Activated CD4-positive, alpha-beta memory T cell treated with anti-CD3 and anti-CD28 coated beads for 36 hours (primary cell): ENCODE measurements at regions not wholly inside any gene's neighbourhood (a gene's known extent, or its start where the extent isn't known, plus 50 kb on each side); places are given as distances from the start of the nearest gene placed in this dataset.

Experiments used
- CTCF ChIA-PET: fragments of 350-600 bp; sonication (Branson Sonifier 250); formaldehyde crosslinking; loops from one replicate; lab custom pipeline; 2021; ENCODE audit warnings: antibody characterized with exemption, inconsistent platforms; lab: Charles Lee
- POLR2A ChIA-PET: fragments of 350-600 bp; sonication (Branson Sonifier 250); formaldehyde crosslinking; loops from one replicate; lab custom pipeline; 2021; ENCODE audit warnings: antibody characterized with exemption; lab: Charles Lee
- DNase-seq: peaks from one replicate; pipeline ENCODE4 v3.0.0-alpha.2; 2020
- H3K27ac Mint-ChIP-seq: one replicate; pipeline ENCODE4 v1.8.0; 2021; ENCODE audit warnings: mixed read lengths
- H3K27me3 Mint-ChIP-seq: one replicate; pipeline ENCODE4 v1.8.0; 2021; ENCODE audit warnings: mixed read lengths
- H3K36me3 Mint-ChIP-seq: one replicate; pipeline ENCODE4 v1.8.0; 2021; ENCODE audit warnings: mixed read lengths
- H3K4me1 Mint-ChIP-seq: one replicate; pipeline ENCODE4 v1.8.0; 2021; ENCODE audit warnings: low read depth, mixed read lengths
- H3K4me3 Mint-ChIP-seq: one replicate; pipeline ENCODE4 v1.8.0; 2021; ENCODE audit warnings: mild to moderate bottlenecking, mixed read lengths
- H3K9me3 Mint-ChIP-seq: one replicate; pipeline ENCODE4 v1.8.0; 2021; ENCODE audit warnings: mixed read lengths
- intact Hi-C: fragments of 100-400 bp; cut with micrococcal nuclease; formaldehyde crosslinking; loops from one replicate; pipeline ENCODE4 v1.15.1; 2023

- ChIA-PET CTCF (no interaction called here), POLR2A (no interaction called here)
- no peaks in the 10 kb centered on the region for H3K27me3 Mint-ChIP-seq
- intact Hi-C loops = no loop called here
- DNase-seq = no peak
- H3K27ac Mint-ChIP-seq = no peak overlapping the region
- no peak overlapping the region for H3K4me3 Mint-ChIP-seq
- H3K4me1 Mint-ChIP-seq = no peaks in the 10 kb centered on the region
- no peaks in the 10 kb centered on the region for H3K36me3 Mint-ChIP-seq
- peaks cover under 1% of the 10 kb centered on the region for H3K9me3 Mint-ChIP-seq
These were observed 474.4 kb upstream of the AGTR1 start for GRCh38 chr3:148223266-148223665.

GRCh38 chr3:148226246-148226645 is 471.5 kb upstream of the AGTR1 start:
- H3K4me1 Mint-ChIP-seq = no peaks in the 10 kb centered on the region
- H3K27me3 Mint-ChIP-seq = no peaks in the 10 kb centered on the region
- DNase-seq = no peak
- H3K4me3 Mint-ChIP-seq = no peak overlapping the region
- H3K9me3 Mint-ChIP-seq = no peaks in the 10 kb centered on the region
- ChIA-PET POLR2A (no interaction called here), CTCF (no interaction called here)
- intact Hi-C loops = no loop called here
- H3K27ac Mint-ChIP-seq = no peak overlapping the region
- H3K36me3 Mint-ChIP-seq = no peaks in the 10 kb centered on the region

- Mint-ChIP-seq H3K27me3 (no peaks in the 10 kb centered on the region), H3K27ac (no peak overlapping the region), H3K4me1 (no peaks in the 10 kb centered on the region), H3K9me3 (no peaks in the 10 kb centered on the region), H3K36me3 (no peaks in the 10 kb centered on the region), H3K4me3 (no peak overlapping the region)
- POLR2A ChIA-PET = no interaction called here
- no peak for DNase-seq
- intact Hi-C loops = no loop called here
- CTCF ChIA-PET = no interaction called here
These were observed 470.2 kb upstream of the AGTR1 start for GRCh38 chr3:148227534-148227933.

GRCh38 chr3:148229107-148229506 is 468.6 kb upstream of the AGTR1 start:
- POLR2A ChIA-PET = no interaction called here
- no peak overlapping the region for H3K27ac Mint-ChIP-seq
- no peaks in the 10 kb centered on the region for H3K9me3 Mint-ChIP-seq
- no peak overlapping the region for H3K4me3 Mint-ChIP-seq
- no peaks in the 10 kb centered on the region for H3K27me3 Mint-ChIP-seq
- CTCF ChIA-PET = interaction anchor here (0.7 kb wide), 1 partner anchor 10 kb away, joined by 3 read pairs; no protein-coding TSS in a partner anchor
- no peaks in the 10 kb centered on the region for H3K36me3 Mint-ChIP-seq
- intact Hi-C loops = no loop called here
- no peak for DNase-seq
- no peaks in the 10 kb centered on the region for H3K4me1 Mint-ChIP-seq

- Mint-ChIP-seq H3K4me3 (no peak overlapping the region), H3K36me3 (no peaks in the 10 kb centered on the region), H3K4me1 (no peaks in the 10 kb centered on the region), H3K27ac (no peak overlapping the region), H3K9me3 (no peaks in the 10 kb centered on the region), H3K27me3 (no peaks in the 10 kb centered on the region)
- no peak for DNase-seq
- ChIA-PET CTCF (no interaction called here), POLR2A (no interaction called here)
- intact Hi-C loops = no loop called here
These were observed 467.2 kb upstream of the AGTR1 start for GRCh38 chr3:148230473-148230872.

GRCh38 chr3:148232389-148232788 is 465.3 kb upstream of the AGTR1 start:
- H3K27me3 Mint-ChIP-seq = no peaks in the 10 kb centered on the region
- H3K4me3 Mint-ChIP-seq = no peak overlapping the region
- POLR2A ChIA-PET = no interaction called here
- intact Hi-C loops = no loop called here
- H3K4me1 Mint-ChIP-seq = no peaks in the 10 kb centered on the region
- DNase-seq = no peak
- no peak overlapping the region for H3K27ac Mint-ChIP-seq
- H3K36me3 Mint-ChIP-seq = no peaks in the 10 kb centered on the region
- H3K9me3 Mint-ChIP-seq = no peaks in the 10 kb centered on the region
- CTCF ChIA-PET = no interaction called here

GRCh38 chr3:148233403-148233802 is 464.3 kb upstream of the AGTR1 start:
- no peak for DNase-seq
- H3K36me3 Mint-ChIP-seq = no peaks in the 10 kb centered on the region
- no peaks in the 10 kb centered on the region for H3K4me1 Mint-ChIP-seq
- no peak overlapping the region for H3K4me3 Mint-ChIP-seq
- intact Hi-C loops = no loop called here
- no peaks in the 10 kb centered on the region for H3K9me3 Mint-ChIP-seq
- ChIA-PET CTCF (no interaction called here), POLR2A (no interaction called here)
- H3K27me3 Mint-ChIP-seq = no peaks in the 10 kb centered on the region
- no peak overlapping the region for H3K27ac Mint-ChIP-seq

GRCh38 chr3:148234536-148234935 is 463.2 kb upstream of the AGTR1 start:
- no peak overlapping the region for H3K27ac Mint-ChIP-seq
- H3K9me3 Mint-ChIP-seq = no peaks in the 10 kb centered on the region
- intact Hi-C loops = no loop called here

GRCh38 chr3:148235566-148235965 is 462.1 kb upstream of the AGTR1 start:
- H3K4me1 Mint-ChIP-seq = no peaks in the 10 kb centered on the region
- ChIA-PET CTCF (no interaction called here), POLR2A (no interaction called here)
- no peaks in the 10 kb centered on the region for H3K9me3 Mint-ChIP-seq
- no peak for DNase-seq
- H3K4me3 Mint-ChIP-seq = no peak overlapping the region
- no peak overlapping the region for H3K27ac Mint-ChIP-seq
- intact Hi-C loops = no loop called here
- no peaks in the 10 kb centered on the region for H3K36me3 Mint-ChIP-seq
- no peaks in the 10 kb centered on the region for H3K27me3 Mint-ChIP-seq

More at GRCh38 chr3:148234536-148234935, 463.2 kb upstream of the AGTR1 start:
- Mint-ChIP-seq H3K36me3 (no peaks in the 10 kb centered on the region), H3K4me3 (no peak overlapping the region), H3K27me3 (no peaks in the 10 kb centered on the region), H3K4me1 (no peaks in the 10 kb centered on the region)
- ChIA-PET CTCF (no interaction called here), POLR2A (no interaction called here)
- DNase-seq = no peak

- no peak overlapping the region for H3K4me3 Mint-ChIP-seq
- H3K4me1 Mint-ChIP-seq = no peaks in the 10 kb centered on the region
- DNase-seq = no peak
- POLR2A ChIA-PET = no interaction called here
- CTCF ChIA-PET = no interaction called here
- no peaks in the 10 kb centered on the region for H3K27me3 Mint-ChIP-seq
- H3K27ac Mint-ChIP-seq = no peak overlapping the region
- H3K9me3 Mint-ChIP-seq = peaks cover 2% of the 10 kb centered on the region
- intact Hi-C loops = no loop called here
- no peaks in the 10 kb centered on the region for H3K36me3 Mint-ChIP-seq
These were observed 459.3 kb upstream of the AGTR1 start for GRCh38 chr3:148238421-148238821.

- Mint-ChIP-seq H3K9me3 (peaks cover 2% of the 10 kb centered on the region), H3K4me1 (no peaks in the 10 kb centered on the region), H3K27ac (no peak overlapping the region), H3K27me3 (no peaks in the 10 kb centered on the region), H3K36me3 (no peaks in the 10 kb centered on the region), H3K4me3 (no peak overlapping the region)
- ChIA-PET CTCF (no interaction called here), POLR2A (no interaction called here)
- intact Hi-C loops = no loop called here
- no peak for DNase-seq
These were observed 457.4 kb upstream of the AGTR1 start for GRCh38 chr3:148240351-148240750.

- peaks cover 2% of the 10 kb centered on the region for H3K9me3 Mint-ChIP-seq
- ChIA-PET CTCF (no interaction called here), POLR2A (no interaction called here)
- H3K4me3 Mint-ChIP-seq = no peak overlapping the region
- intact Hi-C loops = no loop called here
- H3K27me3 Mint-ChIP-seq = no peaks in the 10 kb centered on the region
- DNase-seq = no peak
- H3K4me1 Mint-ChIP-seq = no peaks in the 10 kb centered on the region
- H3K36me3 Mint-ChIP-seq = no peaks in the 10 kb centered on the region
- H3K27ac Mint-ChIP-seq = no peak overlapping the region
These were observed 454.1 kb upstream of the AGTR1 start for GRCh38 chr3:148243609-148244008.

- Mint-ChIP-seq H3K27ac (no peak overlapping the region), H3K27me3 (no peaks in the 10 kb centered on the region), H3K4me3 (no peak overlapping the region), H3K4me1 (no peaks in the 10 kb centered on the region), H3K36me3 (no peaks in the 10 kb centered on the region), H3K9me3 (no peaks in the 10 kb centered on the region)
- POLR2A ChIA-PET = no interaction called here
- intact Hi-C loops = no loop called here
- CTCF ChIA-PET = no interaction called here
- no peak for DNase-seq
These were observed 451.3 kb upstream of the AGTR1 start for GRCh38 chr3:148246291-148246923.
